GM10266 (cell line): ENCODE measurements at regions not wholly inside any gene's neighbourhood (a gene's known extent, or its start where the extent isn't known, plus 50 kb on each side); places are given as distances from the start of the nearest gene placed in this dataset.
"Not testable (repeated sequence)": the region's sequence is repeated elsewhere in the genome, so short reads cannot be mapped to it uniquely, and the experiment has no call there.

Experiments
- DNase-seq: peaks from one replicate; pipeline ENCODE4 v3.0.0; 2012; ENCODE audit errors: extremely low spot score
- CTCF ChIP-seq: IDR thresholded peaks from 2 replicates; pipeline ENCODE4 v1.5.1; 2012; ENCODE audit warnings: mild to moderate bottlenecking, low read depth; ENCODE audit not compliant: control insufficient read depth, insufficient read depth; ENCODE audit errors: missing control alignments

GRCh38 chr4:188370777-188371176 lies 231.5 kb downstream of the TRIML1 start:
- no peak for TF ChIP-seq CTCF
- DNase-seq, result no peak

GRCh38 chr4:188372058-188372457 lies 232.8 kb downstream of the TRIML1 start:
- DNase-seq, result no peak
- TF ChIP-seq CTCF, result no peak

GRCh38 chr4:188372829-188373228 lies 233.6 kb downstream of the TRIML1 start:
- no peak for DNase-seq
- TF ChIP-seq CTCF, result no peak

GRCh38 chr4:188374871-188375270 lies 235.6 kb downstream of the TRIML1 start:
- DNase-seq, result no peak
- TF ChIP-seq CTCF, result no peak

GRCh38 chr4:188377816-188378215 lies 238.6 kb downstream of the TRIML1 start:
- no peak for DNase-seq
- no peak for TF ChIP-seq CTCF

GRCh38 chr4:188383180-188383579 lies 243.9 kb downstream of the TRIML1 start:
- TF ChIP-seq CTCF, result no peak
- no peak for DNase-seq

GRCh38 chr4:188387179-188387791 lies 248.0 kb downstream of the TRIML1 start:
- no peak for DNase-seq
- TF ChIP-seq CTCF, result no peak

- DNase-seq, result not testable (repeated sequence)
Observed at GRCh38 chr4:188391349-188391748, 252.1 kb downstream of the TRIML1 start.
